CMK (cell line): ENCODE measurements at regions not wholly inside any gene's neighbourhood (a gene's known extent, or its start where the extent isn't known, plus 50 kb on each side); places are given as distances from the start of the nearest gene placed in this dataset.
"Not testable (repeated sequence)": the region's sequence is repeated elsewhere in the genome, so short reads cannot be mapped to it uniquely, and the experiment has no call there.

Experiments used
- DNase-seq: peaks from one replicate; pipeline ENCODE4 v3.0.0-alpha.2; 2010; ENCODE audit warnings: low read depth

- DNase-seq, result no peak
Observed at GRCh38 chr1:213538251-213538650, 449.5 kb upstream of the PROX1 start.

- no peak for DNase-seq
Observed at GRCh38 chr1:213539464-213539863, 448.3 kb upstream of the PROX1 start.

- DNase-seq, result no peak
Observed at GRCh38 chr1:213541641-213542040, 446.1 kb upstream of the PROX1 start.

GRCh38 chr1:213545181-213545580, 442.6 kb upstream of the PROX1 start:
- not testable (repeated sequence) for DNase-seq

GRCh38 chr1:213549982-213550381, 437.8 kb upstream of the PROX1 start:
- no peak for DNase-seq

DNA sequence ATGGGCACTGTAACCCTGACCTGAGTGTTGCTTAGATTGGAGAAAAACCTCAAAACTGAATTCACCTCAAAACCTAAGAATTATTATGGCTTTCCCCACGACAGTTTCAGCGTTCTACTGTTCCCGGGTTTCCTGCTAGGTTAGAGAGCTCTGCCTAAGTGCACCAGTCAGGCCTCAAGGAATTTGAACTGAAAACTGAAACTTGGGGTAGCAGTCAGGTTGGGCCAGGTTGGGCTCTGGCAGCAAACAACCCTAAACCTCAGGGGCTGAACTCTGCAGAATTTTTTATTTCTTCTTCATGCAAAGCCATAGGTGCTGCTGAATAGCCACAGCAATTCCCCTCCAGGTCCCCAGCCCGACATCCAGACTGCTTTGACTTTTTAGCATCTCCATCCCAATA, 437.0 kb upstream of the PROX1 start:
- no peak for DNase-seq

DNA sequence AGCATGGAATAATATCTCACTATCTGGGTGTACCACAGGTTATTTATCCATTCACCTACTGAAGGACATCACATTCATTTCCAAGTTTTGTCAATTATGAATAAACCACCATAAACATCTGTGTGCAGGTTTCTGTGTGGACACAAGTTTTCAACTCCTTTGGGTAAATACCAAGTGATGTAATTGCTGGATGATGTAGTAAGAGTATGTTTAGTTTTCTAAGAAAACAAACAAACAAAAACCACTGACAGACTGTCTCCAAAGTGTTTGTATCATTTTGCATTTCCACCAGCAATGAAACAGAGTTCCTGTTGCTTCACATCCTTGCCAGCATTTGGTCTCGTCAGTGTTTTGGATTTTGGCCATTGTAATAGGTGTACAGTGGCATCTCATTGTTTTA, 435.7 kb upstream of the PROX1 start:
- DNase-seq, result no peak

- DNase-seq, result no peak
Observed at GRCh38 chr1:213560226-213560625, 427.5 kb upstream of the PROX1 start.

- no peak for DNase-seq
Observed at GRCh38 chr1:213561870-213562269, 425.9 kb upstream of the PROX1 start.

GRCh38 chr1:213564215-213564659, 423.5 kb upstream of the PROX1 start:
- no peak for DNase-seq

- DNase-seq, result no peak
Observed at GRCh38 chr1:213568929-213569815, 418.6 kb upstream of the PROX1 start.

DNA sequence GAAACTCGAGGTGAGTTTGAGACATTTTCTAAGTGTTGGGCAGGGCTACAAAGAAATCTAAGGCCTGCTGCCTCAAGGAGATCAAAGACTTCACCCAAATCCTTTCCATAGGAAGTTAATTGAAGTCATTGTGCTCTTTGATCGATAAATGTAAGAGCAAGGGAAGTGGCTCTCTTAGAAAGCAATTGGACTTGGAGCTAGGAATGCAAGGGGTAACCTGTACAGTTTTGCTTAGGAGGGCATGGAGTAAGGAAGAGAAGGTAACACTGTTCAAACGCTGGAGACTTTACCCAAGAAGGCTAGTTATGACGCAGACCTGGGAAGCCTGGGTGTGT, 418.0 kb upstream of the PROX1 start:
- no peak for DNase-seq

DNA sequence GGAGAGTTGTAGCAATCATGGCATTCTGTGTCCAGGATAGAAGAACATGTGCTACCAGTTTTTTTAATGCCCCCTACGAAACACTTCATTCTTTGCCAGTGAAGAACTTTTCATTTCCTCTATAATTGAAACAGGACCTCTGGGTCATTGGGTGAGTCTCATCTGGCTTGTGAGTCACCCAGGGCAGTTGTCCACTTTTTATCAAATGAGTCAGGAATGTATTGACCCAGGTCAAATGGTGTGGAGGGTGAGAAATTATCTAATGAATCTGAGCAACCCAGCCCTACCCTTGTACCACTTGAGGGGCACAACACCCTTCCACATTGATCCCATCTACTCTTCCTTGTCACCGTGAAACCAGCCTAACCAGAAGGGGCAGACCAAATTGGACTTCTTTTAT, 417.3 kb upstream of the PROX1 start:
- DNase-seq, result no peak

DNA sequence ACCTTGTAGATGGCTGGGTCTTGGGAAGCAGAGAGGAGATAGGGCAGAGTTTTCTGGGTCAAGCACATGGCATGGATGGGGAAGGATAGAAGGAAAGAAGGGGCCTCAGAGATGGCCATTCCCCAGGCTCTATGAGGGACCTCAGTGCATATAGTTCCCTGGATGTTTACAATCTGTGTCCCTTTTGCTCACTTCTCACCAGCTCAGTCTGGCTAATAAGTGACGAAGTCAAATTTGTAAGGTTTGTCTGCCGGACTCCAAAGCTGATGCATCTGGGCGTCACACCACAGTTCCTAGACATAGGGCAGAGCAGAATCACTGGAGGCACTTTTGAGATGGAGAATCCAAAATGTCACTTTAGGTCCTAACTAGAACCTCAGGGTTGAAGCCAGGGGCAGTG, 416.4 kb upstream of the PROX1 start:
- no peak for DNase-seq

DNA sequence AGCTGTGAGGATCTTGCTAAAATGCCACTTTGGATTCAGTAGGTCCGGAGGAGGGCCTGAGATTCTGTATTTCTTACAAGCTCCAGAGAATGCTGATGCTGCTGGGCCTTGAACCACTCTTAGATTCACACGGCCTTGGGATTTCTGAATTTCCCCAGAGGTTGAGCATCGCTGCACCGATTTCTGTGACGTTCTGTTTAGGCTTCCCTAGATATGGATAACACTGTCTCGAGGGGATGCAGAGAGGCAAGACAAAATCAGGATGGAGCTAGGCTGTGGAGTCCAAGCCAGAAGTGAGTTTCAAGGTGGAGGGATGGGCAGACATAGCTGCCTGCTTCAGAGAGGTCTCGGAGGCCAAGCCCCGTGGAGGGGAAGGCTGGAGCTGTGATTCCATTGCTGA, 415.9 kb upstream of the PROX1 start:
- no peak for DNase-seq

DNA sequence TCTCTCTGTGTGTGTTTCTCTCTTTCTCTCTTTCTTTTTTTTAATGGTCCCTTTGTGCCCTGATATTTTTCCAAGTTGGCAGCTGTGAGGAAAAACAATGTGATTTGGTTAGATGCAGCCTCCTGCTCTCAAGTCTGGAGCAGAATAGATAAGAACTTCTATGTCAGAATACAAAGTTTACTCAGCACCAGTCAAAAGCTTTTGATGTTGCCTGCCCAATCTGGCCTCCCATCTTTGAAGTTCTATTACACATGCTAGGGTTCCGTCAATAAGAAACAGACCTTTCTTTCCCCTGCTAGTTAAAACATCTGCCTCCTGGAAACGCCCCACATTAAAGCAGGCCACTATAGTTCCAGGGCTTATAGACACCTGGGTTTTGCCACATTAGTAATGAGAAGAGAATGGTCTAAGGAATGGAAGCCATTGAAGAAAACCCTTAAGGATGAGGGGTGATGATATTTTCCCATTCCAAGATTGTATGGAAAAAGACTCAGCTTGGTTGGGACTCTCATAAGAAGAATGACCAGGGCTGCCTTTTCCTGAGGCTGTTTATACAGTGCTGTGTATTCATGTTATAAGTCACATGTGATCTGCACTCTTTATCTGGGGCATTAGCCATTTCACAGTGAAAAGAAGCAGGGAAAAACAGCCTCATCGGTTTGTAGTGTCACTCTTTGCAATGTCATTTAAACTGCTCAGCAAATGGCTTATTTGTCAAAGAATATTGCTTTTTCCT, 414.7 kb upstream of the PROX1 start:
- no peak for DNase-seq

- DNase-seq, result no peak
Observed at GRCh38 chr1:213573648-213574009, 414.1 kb upstream of the PROX1 start.

DNA sequence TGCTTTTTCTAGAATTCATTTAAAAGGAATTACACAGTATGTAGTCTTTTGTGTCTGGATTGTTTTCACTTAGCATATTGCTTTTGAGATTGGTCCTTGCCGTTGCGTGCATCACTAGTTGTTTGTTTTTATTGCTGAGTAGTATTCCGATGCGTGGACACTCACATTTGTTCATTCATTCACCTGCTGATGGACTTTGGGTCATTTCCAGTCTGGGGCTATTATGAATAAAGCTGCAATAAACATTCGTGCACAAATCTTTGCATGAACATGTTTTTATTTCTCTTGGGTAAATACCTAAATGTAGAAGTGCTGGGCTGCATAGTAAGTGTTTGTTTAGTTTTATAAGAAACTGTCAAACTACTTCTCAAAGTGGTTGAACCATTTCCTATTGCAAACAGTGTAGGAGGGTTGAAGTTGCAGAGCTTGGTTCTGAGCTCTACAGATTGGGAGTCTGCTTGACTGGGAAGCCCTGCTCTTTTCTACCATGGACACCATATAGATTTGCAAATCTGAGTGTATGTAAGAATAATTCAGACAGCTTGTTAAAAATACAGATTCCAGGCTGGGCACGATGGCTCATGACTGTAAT, 404.7 kb upstream of the PROX1 start:
- DNase-seq, result no peak

DNA sequence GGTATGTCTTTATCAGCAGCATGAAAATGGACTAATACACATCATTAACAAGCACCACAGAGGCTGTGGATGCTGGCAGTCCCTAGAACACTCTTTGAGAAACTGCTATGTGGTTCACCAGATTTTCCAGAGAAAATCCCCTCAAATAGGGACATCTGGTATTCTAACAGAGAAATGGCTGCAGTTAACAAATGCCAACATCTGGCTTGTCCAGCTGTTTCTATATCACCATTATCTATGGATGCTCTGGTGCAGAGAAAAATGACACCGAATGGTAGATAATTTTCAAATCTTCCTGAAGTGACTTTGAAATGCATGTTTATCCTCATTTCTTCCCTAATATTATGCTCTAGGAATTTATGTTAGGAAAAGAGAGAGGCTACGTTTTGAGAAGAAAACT, 403.5 kb upstream of the PROX1 start:
- DNase-seq, result no peak

DNA sequence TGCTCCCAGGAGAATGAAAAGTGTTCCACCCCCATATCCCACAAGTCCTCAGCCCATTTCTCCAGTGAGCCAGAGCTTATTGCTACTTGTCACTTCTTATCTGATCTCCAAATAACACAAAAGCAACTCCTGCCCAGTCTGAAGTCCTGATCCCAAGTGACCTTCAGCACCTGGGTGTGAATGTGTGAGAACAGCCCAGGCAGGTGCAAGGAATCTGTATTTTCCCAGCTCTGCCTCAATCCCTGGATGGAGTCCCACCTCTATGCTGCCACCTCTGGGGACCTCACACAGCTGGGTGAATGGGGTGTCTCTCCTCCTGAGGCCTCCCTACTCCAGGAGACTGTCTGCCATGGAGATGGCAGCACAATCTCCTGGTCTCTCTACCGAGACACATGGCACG, 402.4 kb upstream of the PROX1 start:
- DNase-seq, result no peak

- no peak for DNase-seq
Observed at GRCh38 chr1:213585959-213586586, 401.7 kb upstream of the PROX1 start.

- DNase-seq, result no peak
Observed at GRCh38 chr1:213586587-213586972, 401.2 kb upstream of the PROX1 start.

DNA sequence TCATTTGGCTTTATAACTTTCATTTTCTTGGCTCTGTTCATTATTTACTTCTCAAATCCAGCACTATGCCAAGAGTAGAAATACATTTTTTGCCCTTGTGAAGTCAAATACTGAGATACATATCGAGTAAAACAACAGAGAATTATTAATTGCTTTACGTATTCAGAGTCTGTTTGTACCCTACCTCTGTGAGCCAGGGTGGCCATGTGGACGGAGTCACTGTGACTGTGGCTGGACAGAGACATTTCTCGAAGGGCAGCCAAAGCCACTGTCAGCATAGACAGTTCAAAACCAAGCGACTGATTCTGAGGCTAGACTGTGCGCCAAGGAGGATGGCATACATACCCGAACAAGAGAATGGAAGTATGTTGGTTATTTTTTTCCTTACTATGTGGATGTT, 391.0 kb upstream of the PROX1 start:
- no peak for DNase-seq
